Upper lobe of right lung (tissue), 1 donor: ENCODE measurements at regions not wholly inside any gene's neighbourhood (a gene's known extent, or its start where the extent isn't known, plus 50 kb on each side); places are given as distances from the start of the nearest gene placed in this dataset.

Source experiments
- ATAC-seq: fragments of 200-7000 bp; cut with Tn5 transposase; one replicate; pipeline ENCODE4 v1.9.1; 2020; ENCODE audit warnings: mild to moderate bottlenecking, moderate library complexity
- DNase-seq: peaks from one replicate; pipeline ENCODE4 v3.0.0-alpha.2; 2020
- H3K27ac ChIP-seq: fragments of 200-600 bp; one replicate; pipeline ENCODE4 v1.8.0; 2022
- H3K27me3 ChIP-seq: fragments of 200-600 bp; one replicate; pipeline ENCODE4 v1.8.0; 2022; ENCODE audit warnings: mild to moderate bottlenecking
- H3K36me3 ChIP-seq: fragments of 200-600 bp; one replicate; pipeline ENCODE4 v1.8.0; 2022
- H3K4me1 ChIP-seq: fragments of 200-600 bp; one replicate; pipeline ENCODE4 v1.8.0; 2022
- H3K4me3 ChIP-seq: fragments of 200-600 bp; one replicate; pipeline ENCODE4 v1.8.0; 2022; ENCODE audit warnings: mild to moderate bottlenecking
- H3K9me3 ChIP-seq: fragments of 200-600 bp; one replicate; pipeline ENCODE4 v1.8.0; 2022
- CTCF ChIP-seq: fragments of 200-600 bp; IDR thresholded peaks from one replicate; pipeline ENCODE4 v1.8.0; 2022; ENCODE audit warnings: antibody characterized with exemption
- intact Hi-C: fragments of 100-400 bp; cut with DNase I; formaldehyde crosslinking; loops from one replicate; pipeline ENCODE4 v1.11.0; 2022
- donor health status: DM: no; HTN: yes; CAD: no; lungs with severe emphysema.

GRCh38 chr13:47289567-47289966 lies 392.7 kb upstream of the HTR2A start:
- TF ChIP-seq CTCF, result no peak
- Histone ChIP-seq H3K27me3 (no peaks in the 10 kb centered on the region), H3K4me1 (no peaks in the 10 kb centered on the region), H3K27ac (no peak overlapping the region), H3K4me3 (no peak overlapping the region), H3K9me3 (no peaks in the 10 kb centered on the region), H3K36me3 (no peaks in the 10 kb centered on the region)
- no peak for ATAC-seq
- intact Hi-C loops, result no loop called here
- DNase-seq, result no peak

GRCh38 chr13:47288546-47288945 lies 391.7 kb upstream of the HTR2A start:
- no peaks in the 10 kb centered on the region for H3K36me3 ChIP-seq

GRCh38 chr13:47287291-47287751 lies 390.5 kb upstream of the HTR2A start:
- no peak overlapping the region for H3K4me3 ChIP-seq
- H3K9me3 ChIP-seq, result no peaks in the 10 kb centered on the region
- intact Hi-C loops, result no loop called here
- ATAC-seq (no peak), DNase-seq (no peak)
- H3K27me3 ChIP-seq, result no peaks in the 10 kb centered on the region
- TF ChIP-seq CTCF, result no peak
- H3K27ac ChIP-seq, result no peak overlapping the region
- H3K36me3 ChIP-seq, result no peaks in the 10 kb centered on the region
- no peaks in the 10 kb centered on the region for H3K4me1 ChIP-seq

More at GRCh38 chr13:47288546-47288945, 391.7 kb upstream of the HTR2A start:
- Histone ChIP-seq H3K4me3 (no peak overlapping the region), H3K27me3 (no peaks in the 10 kb centered on the region), H3K9me3 (no peaks in the 10 kb centered on the region), H3K4me1 (no peaks in the 10 kb centered on the region), H3K27ac (no peak overlapping the region)
- DNase-seq (no peak), ATAC-seq (no peak)
- TF ChIP-seq CTCF, result no peak
- intact Hi-C loops, result no loop called here

- no peaks in the 10 kb centered on the region for H3K27me3 ChIP-seq
- intact Hi-C loops, result no loop called here
- no peak overlapping the region for H3K27ac ChIP-seq
- no peak overlapping the region for H3K4me3 ChIP-seq
- no peaks in the 10 kb centered on the region for H3K9me3 ChIP-seq
- H3K36me3 ChIP-seq, result no peaks in the 10 kb centered on the region
- no peaks in the 10 kb centered on the region for H3K4me1 ChIP-seq
- no peak for DNase-seq
- no peak for TF ChIP-seq CTCF
- ATAC-seq, result no peak
Observed at GRCh38 chr13:47281991-47282390, 385.1 kb upstream of the HTR2A start.

- Histone ChIP-seq H3K27ac (no peak overlapping the region), H3K27me3 (no peaks in the 10 kb centered on the region), H3K36me3 (no peaks in the 10 kb centered on the region), H3K9me3 (no peaks in the 10 kb centered on the region), H3K4me1 (no peaks in the 10 kb centered on the region), H3K4me3 (no peak overlapping the region)
- intact Hi-C loops, result no loop called here
- DNase-seq (no peak), ATAC-seq (no peak)
- no peak for TF ChIP-seq CTCF
Observed at GRCh38 chr13:47279920-47280319, 383.1 kb upstream of the HTR2A start.

GRCh38 chr13:47277774-47278173 lies 380.9 kb upstream of the HTR2A start:
- Histone ChIP-seq H3K36me3 (no peaks in the 10 kb centered on the region), H3K9me3 (no peaks in the 10 kb centered on the region), H3K4me3 (no peak overlapping the region), H3K27ac (no peak overlapping the region), H3K27me3 (no peaks in the 10 kb centered on the region), H3K4me1 (no peaks in the 10 kb centered on the region)
- DNase-seq (no peak), ATAC-seq (no peak)
- intact Hi-C loops, result no loop called here
- no peak for TF ChIP-seq CTCF
